CD4-positive, alpha-beta T cell treated with Interleukin-15 for 1 hour (primary cell): ENCODE measurements at regions not wholly inside any gene's neighbourhood (a gene's known extent, or its start where the extent isn't known, plus 50 kb on each side); places are given as distances from the start of the nearest gene placed in this dataset.

Experiments
- DNase-seq: peaks from one replicate; pipeline ENCODE4 v3.0.0-alpha.2; 2020

DNA sequence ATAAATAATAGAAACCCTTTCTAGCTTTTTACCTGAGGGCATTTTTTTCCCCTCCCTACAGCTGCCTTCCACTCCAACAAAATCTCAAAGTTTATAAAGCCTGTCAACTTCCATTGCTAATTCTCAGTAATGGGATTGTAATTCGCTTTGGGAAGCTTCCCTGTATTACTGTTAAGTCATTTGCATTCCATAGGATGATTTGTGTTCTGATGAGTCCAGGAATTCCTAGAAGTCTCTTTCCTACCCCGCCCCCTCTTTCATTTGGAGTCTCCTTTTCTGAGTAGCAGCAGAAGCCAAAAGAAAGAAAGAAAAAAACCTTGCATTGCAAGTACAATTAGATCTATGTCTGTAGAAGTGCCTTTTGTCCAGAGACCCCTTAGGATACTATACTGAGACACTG, 1033.3 kb downstream of the IGSF11 start:
- DNase-seq, result no peak

DNA sequence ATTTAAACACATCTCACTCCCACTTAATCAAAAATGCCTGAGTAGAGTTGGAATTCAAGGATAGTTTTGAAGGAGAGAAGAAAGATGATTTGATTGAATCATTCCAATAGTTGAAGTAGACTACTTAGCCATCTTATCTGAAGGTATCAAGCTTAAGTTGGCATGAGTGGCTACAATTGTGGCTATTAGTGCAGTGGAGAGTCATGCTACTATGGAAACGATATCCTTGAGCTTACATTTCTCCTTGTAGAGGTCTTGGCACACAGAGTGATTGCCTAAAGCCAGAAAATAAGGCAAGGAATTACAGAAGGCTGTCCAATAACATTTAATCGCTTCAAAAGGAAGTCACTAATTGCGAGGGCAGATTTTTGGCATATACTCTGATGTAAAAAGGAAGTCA, 1022.7 kb downstream of the IGSF11 start:
- DNase-seq, result no peak

DNA sequence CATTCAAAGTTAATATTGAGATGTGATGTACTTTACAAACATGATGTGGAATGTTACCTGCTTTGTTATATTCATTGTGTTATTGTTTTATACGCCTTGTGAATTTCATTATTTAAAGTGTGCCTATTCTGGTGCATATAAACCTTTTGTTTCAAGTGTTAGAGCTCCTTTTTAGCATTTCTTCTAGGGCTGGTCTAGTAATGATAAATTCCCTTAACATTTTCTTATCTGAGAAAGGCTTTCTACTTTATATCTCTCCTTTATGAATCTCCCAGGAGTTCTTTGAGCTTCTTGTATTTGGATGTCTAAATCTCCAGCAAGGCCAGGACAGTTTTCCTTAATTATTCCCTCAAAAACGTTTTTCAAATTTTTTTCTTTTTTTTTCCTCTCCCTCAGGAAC, 1005.6 kb downstream of the IGSF11 start:
- no peak for DNase-seq

DNA sequence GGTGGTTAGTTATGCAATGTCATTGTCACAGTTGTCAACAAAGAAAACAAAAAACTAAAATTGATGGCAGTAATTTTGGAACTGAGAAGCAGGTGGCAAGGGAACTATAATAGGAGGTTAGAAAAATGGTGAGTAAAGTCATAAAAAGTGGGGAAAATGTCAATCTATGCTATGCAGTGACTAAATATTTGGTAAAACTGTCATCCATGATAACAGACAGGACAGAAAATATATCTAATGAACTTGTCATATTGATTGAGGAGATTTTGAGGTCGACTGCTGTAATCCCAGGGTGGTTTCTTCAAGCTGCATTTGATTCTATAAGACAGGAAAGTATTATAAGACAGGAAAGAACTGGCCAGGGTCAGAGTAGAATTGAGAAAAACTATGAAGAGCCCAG, 998.4 kb downstream of the IGSF11 start:
- DNase-seq, result no peak

DNA sequence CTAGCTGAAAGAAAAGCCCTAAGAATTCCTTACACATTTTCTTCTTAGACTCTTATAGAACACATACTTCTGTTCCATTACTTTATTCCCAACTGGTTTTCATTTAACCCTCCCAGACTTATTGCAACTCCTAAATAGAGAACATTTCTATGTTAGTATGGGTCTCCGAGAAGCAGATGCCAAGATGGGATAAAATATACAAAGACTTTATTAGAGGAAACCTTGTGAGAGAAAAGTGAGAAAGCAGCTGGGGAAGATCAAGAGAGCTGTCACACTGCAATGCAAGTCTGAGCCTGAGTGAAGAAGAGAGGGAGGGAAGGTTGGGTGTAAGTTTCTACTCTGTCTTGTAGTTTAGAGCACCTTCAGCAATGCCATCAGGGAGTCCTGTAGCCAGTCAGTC, 979.3 kb downstream of the IGSF11 start:
- no peak for DNase-seq

DNA sequence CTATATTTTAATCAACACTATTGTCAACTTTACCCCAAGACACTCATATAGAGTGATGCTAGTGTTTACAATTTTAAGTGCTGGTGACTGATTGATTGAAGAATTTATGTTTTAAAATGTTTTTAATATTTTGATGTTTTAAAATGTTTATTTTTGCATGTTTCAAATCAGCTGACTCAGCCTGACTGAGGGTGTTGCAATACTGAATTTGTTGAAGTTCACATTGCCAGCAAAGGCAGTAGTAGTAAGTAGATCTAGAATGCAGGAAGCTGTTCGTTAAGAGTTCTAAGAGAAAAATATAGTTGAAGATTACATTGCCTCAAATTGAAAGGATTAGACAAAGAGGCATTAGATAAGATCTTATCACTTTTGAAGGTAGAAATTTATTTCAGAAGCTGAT, 977.6 kb downstream of the IGSF11 start:
- no peak for DNase-seq

DNA sequence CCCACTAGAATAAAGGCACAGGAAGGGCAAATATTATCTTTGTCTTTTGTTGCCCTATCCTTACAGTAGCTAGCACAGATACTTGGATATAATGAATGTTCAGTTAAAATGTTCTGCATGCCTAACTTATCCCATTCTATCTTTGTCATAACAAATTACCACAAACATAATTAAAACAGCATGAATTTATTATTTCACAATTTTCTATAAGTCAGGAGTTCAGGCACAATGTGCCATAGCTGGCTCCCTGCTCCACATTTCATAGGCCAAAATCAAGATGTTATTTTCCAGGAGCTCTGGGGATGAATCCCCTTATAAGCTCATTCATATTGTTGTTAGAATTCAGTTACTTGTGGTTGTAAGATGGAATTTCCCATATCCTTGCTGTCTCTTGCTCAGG, 975.5 kb downstream of the IGSF11 start:
- DNase-seq, result no peak

DNA sequence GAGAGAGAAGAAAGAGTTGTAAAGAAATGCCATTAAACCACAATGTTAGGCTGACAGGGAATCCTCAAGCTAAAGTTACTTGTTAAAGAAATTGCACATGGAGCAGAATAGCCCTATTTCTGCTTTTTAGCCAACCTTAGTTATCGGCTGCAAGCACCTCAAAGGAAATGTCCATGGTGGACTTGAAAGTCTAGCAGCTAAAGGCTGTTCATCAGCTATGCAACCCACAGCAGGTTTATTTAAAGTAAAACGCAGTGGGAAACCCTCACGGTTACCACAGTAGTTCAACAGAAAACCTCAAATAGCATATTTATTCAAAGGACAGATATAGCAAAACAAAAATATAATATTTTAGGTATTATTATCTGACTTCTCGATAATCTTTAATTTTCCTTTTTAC, 967.2 kb downstream of the IGSF11 start:
- DNase-seq, result no peak

DNA sequence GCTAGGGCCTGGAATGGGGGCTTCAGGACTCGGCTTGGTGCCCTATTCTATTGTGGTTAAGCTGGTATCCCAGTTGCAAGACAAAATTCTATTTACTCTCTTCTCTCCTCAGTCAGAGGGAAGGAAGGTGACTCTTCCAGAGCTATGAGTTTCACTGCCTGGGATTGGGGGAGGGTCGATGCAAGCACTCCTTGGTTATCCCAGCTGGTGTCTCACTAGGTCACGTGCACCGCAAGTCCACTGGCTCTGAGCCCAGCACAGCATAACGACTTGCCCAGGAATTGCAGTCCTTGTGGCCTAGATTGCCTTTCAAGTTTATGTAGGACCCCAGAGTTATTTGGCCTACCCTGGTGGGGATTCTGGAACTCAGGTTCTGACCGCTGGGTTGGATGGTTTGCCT, 958.8 kb downstream of the IGSF11 start:
- DNase-seq, result no peak

DNA sequence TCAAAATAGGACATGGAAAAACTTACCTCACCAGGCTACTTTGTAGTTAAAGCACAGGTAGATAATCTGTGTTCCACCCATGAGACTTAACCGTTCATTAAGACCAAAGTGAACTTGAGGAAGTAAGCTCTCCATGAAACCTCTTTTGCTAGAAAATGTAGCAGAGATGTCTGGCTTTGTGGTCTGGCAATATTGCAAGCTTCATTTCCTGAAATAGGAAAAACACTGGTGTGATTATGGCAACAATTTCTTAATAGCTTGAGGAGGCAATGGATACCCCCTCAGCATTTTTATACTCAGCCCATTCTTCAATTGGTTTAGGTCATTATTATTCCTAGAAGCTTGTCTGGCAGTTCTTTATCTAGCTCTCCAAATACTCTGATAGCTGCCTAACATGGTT, 957.3 kb downstream of the IGSF11 start:
- no peak for DNase-seq

DNA sequence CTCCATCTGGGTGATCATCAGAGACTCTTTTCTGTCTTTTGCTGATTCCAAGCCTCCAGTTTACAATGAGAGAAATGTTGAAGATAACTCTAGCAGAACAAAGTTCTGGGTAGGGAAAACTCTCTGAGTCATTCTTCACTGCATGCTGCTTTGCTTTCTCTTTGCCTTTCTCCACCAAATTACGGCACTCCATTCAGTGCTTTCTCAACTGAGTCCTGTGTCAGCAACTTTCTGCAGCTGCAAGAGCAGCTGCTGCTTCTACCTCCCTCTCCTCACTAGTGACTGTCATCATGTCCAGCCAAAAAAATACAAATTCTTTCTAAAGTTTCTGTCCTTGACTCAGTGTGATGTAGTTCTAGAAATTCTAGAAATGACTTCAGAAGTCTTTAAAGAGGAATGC, 953.8 kb downstream of the IGSF11 start:
- DNase-seq, result no peak

DNA sequence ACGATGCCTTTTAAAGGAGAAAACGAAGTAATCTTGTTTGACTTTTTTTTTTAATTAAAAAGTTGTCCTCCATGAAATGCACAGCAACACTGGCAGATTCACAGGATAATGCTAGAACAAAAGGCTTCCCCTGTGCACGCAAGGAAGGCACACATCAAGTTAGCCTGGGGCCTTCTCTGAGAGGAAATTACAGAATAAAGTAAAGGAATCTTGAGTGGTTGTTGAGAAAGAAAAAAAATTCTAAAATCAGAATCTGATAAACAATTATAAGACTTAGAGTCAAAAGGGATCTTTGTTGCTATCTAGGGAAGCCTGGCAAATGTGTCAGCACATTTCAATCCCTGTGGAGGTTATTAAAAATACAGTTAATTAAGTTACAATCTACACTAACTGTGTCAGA, 946.0 kb downstream of the IGSF11 start:
- no peak for DNase-seq

DNA sequence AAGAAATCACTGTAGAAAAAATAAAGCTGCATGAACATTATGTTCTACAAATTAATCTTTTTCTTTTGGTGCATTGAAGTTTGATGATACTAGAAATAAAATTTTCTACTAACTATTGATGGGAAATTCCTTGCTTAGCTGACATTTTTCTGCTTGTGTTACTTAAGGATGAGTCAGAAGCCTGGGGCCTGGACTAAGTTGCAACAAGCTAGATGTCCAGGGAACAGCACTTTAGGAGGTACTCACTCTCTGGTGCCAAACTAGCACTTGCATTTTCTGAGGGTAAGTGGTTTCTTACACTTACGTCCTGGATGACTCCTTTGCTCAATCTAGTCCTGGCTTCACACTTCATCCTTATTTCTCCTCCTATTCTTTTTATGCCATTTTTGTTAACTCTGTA, 945.1 kb downstream of the IGSF11 start:
- no peak for DNase-seq

DNA sequence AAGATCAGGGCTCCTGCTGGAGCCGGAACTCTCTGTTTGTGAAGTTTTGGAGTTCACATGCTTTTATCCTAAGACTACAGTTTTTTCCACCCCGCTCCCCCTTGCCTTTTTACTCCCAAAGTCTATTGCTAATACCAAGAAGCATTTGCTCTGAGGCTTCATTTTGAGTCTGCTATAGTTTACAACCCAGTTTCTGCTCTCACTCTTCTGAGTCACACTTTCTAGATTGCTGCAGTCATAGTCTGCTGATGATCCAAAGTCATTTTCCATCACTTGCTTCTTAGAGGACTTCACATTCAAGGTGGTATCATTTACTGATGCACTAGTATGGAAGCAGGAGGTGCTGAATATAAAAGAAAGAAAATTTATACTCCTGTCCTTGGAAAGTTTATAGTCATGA, 937.4 kb downstream of the IGSF11 start:
- no peak for DNase-seq

DNA sequence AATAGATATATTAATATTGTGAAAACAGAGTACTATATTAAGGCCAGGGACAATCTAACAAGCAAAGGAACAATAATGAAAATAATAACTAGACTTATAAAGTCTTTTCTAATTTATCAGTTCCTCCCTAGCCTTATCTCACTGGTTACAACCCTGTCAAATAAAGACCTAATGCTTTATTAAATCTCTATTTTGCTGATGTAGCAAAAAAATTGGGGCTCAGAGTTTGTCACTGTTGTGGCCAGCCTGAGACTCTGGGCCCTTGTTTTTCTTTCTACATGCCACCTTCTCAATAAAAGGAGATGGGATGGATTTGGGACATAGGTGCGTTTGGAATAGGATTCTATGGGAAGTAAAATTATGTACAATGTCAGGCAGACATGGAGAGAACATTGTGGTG, 937.0 kb downstream of the IGSF11 start:
- DNase-seq, result no peak

DNA sequence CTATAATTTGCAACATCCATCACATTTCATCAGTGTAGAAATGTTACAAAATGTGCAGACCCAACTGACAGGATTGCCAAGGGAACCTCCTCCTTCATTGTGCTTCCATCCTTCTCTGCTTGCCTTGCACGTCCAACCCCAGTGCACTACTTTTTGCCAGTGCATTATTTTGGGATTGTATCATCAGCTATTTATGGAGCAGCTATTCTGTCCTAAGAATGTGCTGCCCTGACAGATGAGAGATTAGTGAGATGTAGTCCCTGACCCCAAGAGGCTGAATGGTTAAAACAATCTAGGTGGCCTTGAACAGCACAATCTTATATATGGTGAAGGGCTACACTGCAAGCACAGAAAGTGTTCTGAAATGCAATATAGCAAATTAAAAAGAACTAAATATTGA, 935.8 kb downstream of the IGSF11 start:
- no peak for DNase-seq

DNA sequence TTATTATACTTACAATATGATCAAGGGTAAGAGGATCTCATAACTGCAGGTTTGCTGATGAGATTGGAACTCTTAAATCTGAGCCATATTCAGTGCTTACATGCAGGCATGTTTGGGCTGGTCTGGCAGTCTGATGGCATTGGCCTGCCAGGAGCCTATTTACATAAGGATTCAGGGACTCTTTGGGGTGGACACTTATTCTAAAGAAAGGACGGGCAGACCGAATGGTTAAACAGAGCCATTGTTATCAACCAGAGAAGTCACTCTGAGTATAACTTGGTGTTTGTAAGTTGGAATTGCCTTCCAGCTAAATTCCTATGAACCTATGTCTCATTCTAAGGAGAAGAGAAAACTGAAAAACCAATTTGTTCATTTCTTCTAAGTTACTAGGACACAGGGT, 932.8 kb downstream of the IGSF11 start:
- no peak for DNase-seq

DNA sequence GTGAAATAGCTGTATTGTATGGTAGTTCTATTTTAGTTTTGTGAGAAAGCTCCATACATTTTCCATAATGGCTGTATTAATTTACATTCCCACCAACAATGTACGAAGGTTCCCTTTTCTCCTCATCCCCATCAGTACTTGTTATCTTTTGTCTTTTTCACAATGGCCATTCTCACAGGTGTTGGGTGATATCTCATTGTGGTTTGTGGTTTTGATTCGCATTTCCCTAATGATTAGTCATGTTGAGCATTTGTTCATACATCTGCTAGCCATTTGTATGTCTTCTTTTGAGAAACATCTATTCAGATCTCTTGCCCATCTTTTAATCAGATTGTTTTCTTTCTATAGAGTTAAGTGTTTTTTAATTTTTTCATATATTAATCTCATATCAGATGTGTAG, 931.9 kb downstream of the IGSF11 start:
- DNase-seq, result no peak

DNA sequence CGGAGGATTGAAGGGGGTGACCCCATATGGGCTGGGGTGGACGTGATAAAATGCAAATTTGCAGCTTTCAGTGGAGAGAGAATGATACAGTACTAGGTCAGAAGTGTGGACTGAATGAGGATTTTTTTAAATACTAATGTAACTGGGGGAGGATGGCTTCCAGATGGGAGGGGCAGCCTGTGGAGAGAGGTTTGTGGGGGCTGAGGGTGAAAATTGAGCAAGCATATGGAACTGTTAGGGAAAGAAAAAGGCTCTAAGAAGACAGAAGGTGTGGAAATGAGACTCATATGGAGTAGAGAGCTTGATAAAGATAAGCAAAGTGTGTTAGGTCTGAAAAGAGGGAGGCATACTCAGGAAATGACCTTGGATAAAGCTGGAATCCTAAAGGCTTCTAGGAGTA, 926.4 kb downstream of the IGSF11 start:
- no peak for DNase-seq

DNA sequence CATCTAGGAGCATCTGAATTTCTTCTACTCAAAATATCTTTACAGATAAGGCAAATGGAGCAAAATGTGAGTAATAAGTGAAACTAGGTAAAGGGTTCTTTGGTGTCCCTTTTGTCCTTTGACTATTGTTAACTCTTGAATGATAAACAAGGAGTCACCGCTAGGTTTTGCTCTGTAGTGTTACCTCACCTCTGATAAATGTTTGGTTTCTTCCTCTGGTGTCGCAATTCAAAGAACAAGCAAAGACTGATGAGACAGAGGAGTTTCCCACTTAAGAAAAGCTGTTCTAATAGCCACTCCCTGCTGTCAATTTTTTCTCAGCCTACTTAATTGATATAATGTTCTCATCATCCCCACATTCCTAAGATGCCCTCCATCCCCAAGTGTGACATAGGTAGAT, 925.9 kb downstream of the IGSF11 start:
- DNase-seq, result no peak

DNA sequence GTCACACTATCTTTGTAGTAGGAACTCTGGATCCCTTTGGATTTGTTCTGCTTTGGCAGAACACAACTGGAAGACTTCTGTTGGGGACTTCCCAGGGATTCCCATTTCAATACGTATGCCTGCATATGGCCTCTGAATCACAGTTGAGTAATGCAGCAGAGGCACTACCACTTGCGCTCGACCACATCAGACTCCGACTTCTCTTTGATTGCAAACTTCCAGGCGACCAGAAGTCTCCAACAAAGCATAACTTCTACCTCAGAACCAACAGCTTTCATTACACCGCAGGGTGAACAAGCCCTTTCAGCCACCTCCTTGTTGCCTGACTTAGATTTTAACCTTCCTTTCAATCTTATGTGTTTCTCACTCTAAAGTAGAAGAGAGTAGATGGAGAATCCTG, 924.4 kb downstream of the IGSF11 start:
- DNase-seq, result no peak

DNA sequence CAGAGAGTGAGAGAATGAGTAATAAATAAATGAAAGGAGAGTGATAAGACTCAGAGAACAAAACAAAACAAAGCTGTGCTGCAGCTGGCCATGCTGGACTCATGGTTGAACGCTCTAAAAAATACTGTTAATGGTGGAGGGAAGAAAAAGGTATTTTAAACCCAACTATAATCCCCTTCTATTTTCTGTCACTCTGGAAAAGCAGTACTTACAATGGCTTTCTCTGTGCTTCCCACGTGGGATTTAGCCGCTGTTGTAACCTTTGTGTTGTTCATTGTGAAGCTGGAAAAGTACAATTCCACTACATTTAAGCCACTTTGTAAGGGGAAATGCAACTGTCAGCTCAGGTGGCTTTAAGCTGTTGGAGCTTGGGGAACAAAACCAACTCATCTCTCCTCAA, 917.7 kb downstream of the IGSF11 start:
- no peak for DNase-seq

DNA sequence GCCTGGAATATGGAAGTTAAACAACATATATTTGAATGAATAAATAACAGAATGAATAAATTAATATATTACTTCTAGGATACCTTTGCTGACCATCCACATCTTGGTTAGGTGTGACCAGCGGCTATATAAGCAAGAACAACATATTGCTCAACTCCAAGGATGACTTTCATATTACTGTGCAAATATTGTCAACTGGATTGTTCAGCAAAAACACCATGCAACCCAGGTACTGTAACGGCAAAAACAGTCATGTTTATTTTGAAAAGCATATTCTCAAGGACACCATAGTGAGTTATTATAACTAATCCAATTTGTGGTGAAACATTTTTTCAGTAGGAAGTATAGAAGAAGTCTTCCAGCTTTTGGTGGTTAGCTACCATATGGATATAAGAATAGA, 907.9 kb downstream of the IGSF11 start:
- DNase-seq, result no peak

DNA sequence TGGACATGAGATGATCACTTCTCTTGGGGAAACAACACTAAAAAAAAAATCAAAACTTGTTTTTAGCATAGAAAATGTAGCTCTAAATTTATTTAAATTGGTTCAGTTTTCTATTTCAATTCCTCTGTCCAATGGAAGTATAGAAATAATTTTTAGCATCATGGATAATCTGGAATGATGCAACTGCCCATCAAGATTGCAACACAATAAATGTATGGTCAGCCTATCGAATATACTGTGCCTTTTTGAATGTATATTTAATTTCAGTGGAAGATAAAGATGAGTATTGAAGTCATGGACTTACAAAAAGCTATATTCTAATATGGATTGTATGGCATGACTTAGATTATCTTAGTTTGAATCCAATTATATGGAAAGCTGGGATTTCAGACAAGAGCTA, 906.7 kb downstream of the IGSF11 start:
- DNase-seq, result no peak

DNA sequence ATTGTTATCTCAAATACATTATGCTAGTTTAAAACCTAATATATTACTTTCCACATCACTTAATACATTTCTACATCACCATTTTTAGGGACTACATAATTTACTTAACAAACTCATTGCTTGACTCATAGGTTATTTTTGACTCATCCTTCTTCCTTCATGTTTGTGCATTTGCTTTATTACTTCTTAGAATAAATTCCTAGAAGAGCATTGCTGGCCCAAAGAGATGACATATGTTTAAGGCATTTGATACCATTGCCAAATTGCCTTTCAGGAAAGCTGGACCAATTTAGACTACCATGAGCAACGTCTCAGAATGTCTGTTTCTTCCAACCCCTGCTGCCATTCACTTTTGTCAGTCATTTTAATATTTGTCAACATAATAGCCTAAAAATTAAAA, 905.8 kb downstream of the IGSF11 start:
- no peak for DNase-seq

DNA sequence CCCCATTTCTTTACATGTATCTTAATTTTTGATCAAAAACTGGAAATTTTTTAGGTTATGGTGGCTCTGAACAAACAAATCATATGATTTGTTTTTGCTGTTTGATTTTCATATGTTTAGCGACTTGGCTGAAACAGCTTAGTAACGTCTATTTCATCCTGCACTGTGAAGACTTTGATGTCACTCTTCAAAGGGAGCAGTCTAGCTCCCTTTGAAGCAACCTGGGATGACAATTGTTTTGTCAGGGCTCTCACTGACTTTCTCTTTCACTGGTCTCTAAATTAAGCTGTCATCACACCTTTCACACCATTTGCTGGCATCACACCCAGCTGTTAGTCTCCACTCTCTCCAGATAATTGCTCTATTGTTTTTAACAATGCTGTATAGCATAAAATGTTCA, 896.9 kb downstream of the IGSF11 start:
- no peak for DNase-seq

DNA sequence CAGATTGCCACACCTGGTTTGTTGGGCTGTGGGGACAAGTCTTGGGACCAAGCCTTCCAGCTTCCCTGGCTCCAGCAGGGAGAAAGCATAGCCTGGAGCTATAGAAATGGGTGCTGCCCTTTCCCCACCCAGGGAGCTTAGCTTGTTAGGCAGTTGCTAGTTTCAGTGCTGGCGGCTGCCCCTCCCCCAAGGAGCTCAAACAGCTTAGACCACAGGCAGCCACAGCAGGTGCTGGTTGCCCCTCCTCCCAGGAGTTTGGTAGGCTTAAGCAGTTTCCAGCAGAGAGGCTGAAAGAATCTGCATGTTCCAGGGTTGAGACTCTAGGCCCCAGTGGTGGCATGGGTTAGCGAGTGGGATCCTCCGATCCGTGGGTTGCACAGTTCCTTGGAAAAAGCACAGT, 889.7 kb downstream of the IGSF11 start:
- DNase-seq, result no peak
